Stomach (tissue), 4 donors: ENCODE measurements at regions not wholly inside any gene's neighbourhood (a gene's known extent, or its start where the extent isn't known, plus 50 kb on each side); places are given as distances from the start of the nearest gene placed in this dataset.

ENCODE experiments used
- POLR2A ChIP-seq, 4 donors: fragments of 450-650 bp; IDR thresholded peaks; one replicate each; pipeline ENCODE4 v1.6.1; 2016; ENCODE audit warnings: antibody characterized with exemption in 4 of 4, control low read depth in 2 of 4, mild to moderate bottlenecking in 1 of 4, moderate library complexity in 1 of 4
- TF ChIP-seq, protein P1 (sequence below), 7 experiments: fragments of 450-650 bp in 4 of 7; fragments of 200-600 bp in 3 of 7; sonication (generic) in 3 of 7; IDR thresholded peaks; one replicate each; pipeline ENCODE4 v1.5.1; 2016 to 2019; ENCODE audit warnings: antibody characterized with exemption in 7 of 7, control low read depth in 2 of 7, mild to moderate bottlenecking in 1 of 7

DNA sequence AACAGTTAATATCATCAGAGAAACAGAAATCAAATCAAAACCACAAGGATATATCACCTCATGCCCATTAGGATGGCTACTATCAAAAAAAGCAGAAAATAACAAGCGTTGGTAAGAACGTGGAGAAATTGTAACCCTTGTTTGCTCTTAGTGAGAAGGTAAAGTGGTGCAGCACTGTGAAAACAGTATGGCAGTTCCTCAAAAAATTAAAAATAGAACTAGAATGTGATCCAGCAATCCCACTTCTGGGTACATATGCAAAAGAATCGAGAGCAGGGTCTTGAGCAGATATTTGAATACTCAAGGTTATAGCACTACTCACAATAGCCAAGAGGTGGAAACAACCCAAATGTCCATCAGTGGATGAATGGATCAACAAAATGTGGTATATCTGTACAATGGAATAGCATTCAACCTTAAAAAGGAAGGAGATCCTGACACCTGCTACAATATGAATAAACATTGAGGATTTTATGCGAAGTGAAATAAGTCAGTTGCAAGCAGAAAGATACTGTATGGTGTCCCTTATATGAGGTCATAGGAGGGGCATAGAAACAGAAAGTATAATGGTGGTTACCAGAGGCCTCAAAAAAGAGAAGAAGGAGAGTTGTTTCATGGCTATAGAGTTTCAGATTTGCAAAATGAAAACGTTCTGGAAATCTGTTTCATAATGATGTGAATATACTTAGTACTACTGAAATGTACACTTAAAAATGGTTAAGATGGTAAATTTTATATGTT lies 131.0 kb upstream of the EEA1 start:
- no peak for TF ChIP-seq POLR2A (IDR thresholded peaks at IDR 0.05)
- TF ChIP-seq, protein P1, sequence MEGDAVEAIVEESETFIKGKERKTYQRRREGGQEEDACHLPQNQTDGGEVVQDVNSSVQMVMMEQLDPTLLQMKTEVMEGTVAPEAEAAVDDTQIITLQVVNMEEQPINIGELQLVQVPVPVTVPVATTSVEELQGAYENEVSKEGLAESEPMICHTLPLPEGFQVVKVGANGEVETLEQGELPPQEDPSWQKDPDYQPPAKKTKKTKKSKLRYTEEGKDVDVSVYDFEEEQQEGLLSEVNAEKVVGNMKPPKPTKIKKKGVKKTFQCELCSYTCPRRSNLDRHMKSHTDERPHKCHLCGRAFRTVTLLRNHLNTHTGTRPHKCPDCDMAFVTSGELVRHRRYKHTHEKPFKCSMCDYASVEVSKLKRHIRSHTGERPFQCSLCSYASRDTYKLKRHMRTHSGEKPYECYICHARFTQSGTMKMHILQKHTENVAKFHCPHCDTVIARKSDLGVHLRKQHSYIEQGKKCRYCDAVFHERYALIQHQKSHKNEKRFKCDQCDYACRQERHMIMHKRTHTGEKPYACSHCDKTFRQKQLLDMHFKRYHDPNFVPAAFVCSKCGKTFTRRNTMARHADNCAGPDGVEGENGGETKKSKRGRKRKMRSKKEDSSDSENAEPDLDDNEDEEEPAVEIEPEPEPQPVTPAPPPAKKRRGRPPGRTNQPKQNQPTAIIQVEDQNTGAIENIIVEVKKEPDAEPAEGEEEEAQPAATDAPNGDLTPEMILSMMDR (IDR thresholded peaks at IDR 0.05): no peak
